Body of pancreas (tissue), 4 donors: ENCODE measurements at regions not wholly inside any gene's neighbourhood (a gene's known extent, or its start where the extent isn't known, plus 50 kb on each side); places are given as distances from the start of the nearest gene placed in this dataset.

ENCODE experiments used
- ATAC-seq: fragments of 150-250 bp; one replicate; pipeline ENCODE4 v1.9.1; 2016
- DNase-seq, 4 donors: peaks; one replicate each; pipeline ENCODE4 v3.0.0-alpha.2; 2019
- H3K27ac ChIP-seq, 4 donors: fragments of 200-600 bp; sonication (generic); 1 replicate in 3 of 4; 2 replicates in 1 of 4; pipeline versions ENCODE4 v1.5.1 to v1.6.1; 2016 to 2019; ENCODE audit warnings: mild to moderate bottlenecking in 1 of 4, mixed read lengths in 1 of 4, moderate library complexity in 1 of 4
- H3K27me3 ChIP-seq, 2 donors: fragments of 200-600 bp; sonication (generic); one replicate each; pipeline ENCODE4 v1.6.0; 2016; ENCODE audit warnings: mild to moderate bottlenecking in 1 of 2
- H3K36me3 ChIP-seq, 2 donors: fragments of 200-600 bp; sonication (generic); replicated peaks in 1 of 2; 2 replicates each; pipeline ENCODE4 v1.5.1; 2016; ENCODE audit warnings: low read depth in 2 of 2; ENCODE audit not compliant: insufficient read depth in 1 of 2
- H3K4me1 ChIP-seq: fragments of 200-600 bp; sonication (generic); one replicate; pipeline ENCODE4 v1.6.0; 2016
- H3K4me3 ChIP-seq, 2 donors: fragments of 200-600 bp; sonication (generic); 1 replicate in 1 of 2; 2 replicates in 1 of 2; pipeline ENCODE4 v1.5.1; 2016 to 2019
- H3K9me3 ChIP-seq, 3 donors: fragments of 200-600 bp; sonication (generic); 1 replicate in 2 of 3; 2 replicates in 1 of 3; pipeline ENCODE4 v1.5.1; 2016
- CTCF ChIP-seq, 7 experiments: fragments of 450-650 bp in 4 of 7; fragments of 200-600 bp in 3 of 7; sonication (generic) in 3 of 7; IDR thresholded peaks; one replicate each; pipeline ENCODE4 v1.5.1; 2016 to 2019; ENCODE audit warnings: antibody characterized with exemption in 7 of 7
- POLR2A ChIP-seq, 3 donors: fragments of 450-650 bp; IDR thresholded peaks; one replicate each; pipeline ENCODE4 v1.6.1; 2016; ENCODE audit warnings: antibody characterized with exemption in 3 of 3, mild to moderate bottlenecking in 2 of 3
- WGBS, 2 donors: methylation state at CpG; one replicate each; pipeline ENCODE4 v1.1.5; 2017; 5-methylcytosine and 5-hydroxymethylcytosine counted together
- intact Hi-C: fragments of 100-400 bp; cut with DNase I; formaldehyde crosslinking; loops from one replicate; pipeline ENCODE4 v1.15.1; 2023

DNA sequence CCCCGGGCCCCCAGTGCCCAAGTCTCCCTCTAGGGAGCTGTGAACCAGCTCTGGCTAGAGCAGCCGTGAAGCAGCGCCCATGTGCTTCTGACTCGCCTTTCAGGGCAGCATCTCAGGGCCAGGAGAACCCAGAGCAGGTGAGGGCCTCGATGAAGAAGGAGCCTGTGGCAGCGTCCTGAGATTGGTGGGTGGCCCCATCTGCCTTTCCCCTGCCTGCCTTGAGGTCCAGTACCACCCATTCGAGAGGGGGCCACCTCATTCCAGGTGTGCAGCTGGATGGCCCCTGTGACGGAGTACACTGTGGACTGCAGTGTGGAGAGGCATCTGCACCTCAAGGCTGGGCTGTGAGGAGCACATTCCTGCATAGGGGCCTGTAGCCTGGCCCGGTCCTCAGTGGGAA, 167.3 kb upstream of the ZNF267 start:
- WGBS, 2 donors, result 92 to 94% methylated on average over 6 to 8 of the region's 9 CpGs
- Histone ChIP-seq H3K27ac (no peak overlapping the region), H3K4me1 (peaks cover 16% of the 10 kb centered on the region), H3K4me3 (no peak overlapping the region), H3K27me3 (no peaks in the 10 kb centered on the region), H3K9me3 (no peaks in the 10 kb centered on the region), H3K36me3 (peaks cover 0 to 16% of the 10 kb centered on the region in 2 donors)
- intact Hi-C loops, result loop anchor here (10.0 kb wide), 1 partner anchor 212 kb away; no protein-coding TSS in a partner anchor
- ATAC-seq, result no peak
- no peak for TF ChIP-seq POLR2A (IDR thresholded peaks at IDR 0.05)
- TF ChIP-seq CTCF (IDR thresholded peaks at IDR 0.05), result no peak
- DNase-seq, result no peak

DNA sequence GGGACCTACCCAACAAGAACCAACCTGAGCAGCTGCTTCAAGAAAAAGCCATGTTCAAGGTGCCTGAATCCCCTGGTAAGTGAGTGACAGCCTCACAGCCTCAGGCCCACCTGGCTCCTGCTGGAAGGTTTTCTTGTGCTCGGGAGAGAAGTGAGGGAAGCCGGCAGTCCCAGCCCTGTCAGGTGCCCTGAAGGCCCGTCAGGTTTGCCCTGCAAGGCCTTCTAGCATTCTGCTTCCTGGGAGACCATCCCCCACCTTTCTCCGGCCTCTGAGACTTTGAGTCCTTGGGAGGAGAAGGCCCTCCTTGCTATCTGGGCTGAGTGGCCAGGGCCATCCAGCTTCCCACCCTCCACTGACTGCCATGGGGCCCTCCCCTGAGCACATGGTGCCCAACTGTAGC, 166.7 kb upstream of the ZNF267 start:
- no peaks in the 10 kb centered on the region for H3K27me3 ChIP-seq
- intact Hi-C loops, result loop anchor here (10.0 kb wide), 1 partner anchor 212 kb away; no protein-coding TSS in a partner anchor
- no peak overlapping the region for H3K27ac ChIP-seq
- DNase-seq, result no peak
- H3K4me1 ChIP-seq, result peaks cover 16% of the 10 kb centered on the region
- ATAC-seq, result no peak
- no peak for TF ChIP-seq POLR2A (IDR thresholded peaks at IDR 0.05)
- TF ChIP-seq CTCF (IDR thresholded peaks at IDR 0.05), result no peak
- no peaks in the 10 kb centered on the region for H3K9me3 ChIP-seq
- 91% methylated on average over 4 of the region's 4 CpGs; no CpG with 5 or more reads in 1 of the 2 donors for WGBS, 2 donors
- H3K36me3 ChIP-seq, result peaks cover 0 to 16% of the 10 kb centered on the region in 2 donors
- H3K4me3 ChIP-seq, result no peak overlapping the region

DNA sequence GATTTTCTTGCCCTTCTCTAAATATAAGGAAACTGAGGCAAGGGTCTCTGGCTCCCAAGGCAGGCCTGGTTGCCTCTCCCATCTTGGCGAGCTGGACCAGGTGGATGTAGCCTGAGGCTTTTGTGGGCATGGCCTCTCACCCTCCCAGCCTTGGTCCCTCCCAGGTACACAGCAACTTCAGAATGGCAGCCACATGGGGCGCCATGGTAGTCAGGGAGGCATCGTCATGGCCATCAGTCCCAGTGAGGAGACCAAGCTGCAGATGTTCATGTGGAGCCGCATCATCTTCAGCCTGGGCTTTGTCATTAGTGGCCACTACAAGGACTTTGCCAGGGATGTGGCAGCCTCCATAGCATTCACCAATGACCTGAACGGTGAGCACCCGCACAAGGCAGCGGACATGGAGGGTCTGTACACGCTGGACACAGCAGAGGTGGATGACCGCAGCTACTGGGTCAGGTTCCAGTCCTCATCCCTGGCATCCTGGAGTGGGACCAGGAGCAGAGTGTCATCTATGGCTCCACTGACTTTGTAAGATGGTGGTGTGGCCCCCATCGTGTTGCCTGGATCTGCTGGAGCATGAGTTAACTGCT, 165.8 kb upstream of the ZNF267 start:
- peaks cover 0 to 16% of the 10 kb centered on the region in 2 donors for H3K36me3 ChIP-seq

DNA sequence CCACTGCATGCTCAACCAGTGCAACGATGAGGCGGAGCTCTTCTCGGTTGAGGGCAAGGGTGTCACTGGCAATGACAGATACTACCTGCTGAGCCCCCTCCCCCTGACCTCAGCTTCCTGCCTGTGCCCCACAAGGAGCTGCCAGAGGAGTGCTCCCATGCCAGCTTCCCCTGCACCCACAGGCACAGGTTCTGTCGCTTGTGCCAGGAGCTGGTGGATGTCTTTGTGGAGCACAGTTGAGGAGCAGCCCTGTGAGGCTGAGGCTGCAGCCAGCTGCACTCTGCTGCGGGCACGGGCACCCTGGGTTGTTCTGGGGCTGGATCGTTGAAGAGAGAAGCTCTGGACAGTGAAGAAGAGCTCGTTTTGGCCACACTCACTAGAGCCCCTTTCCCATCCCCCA, 165.3 kb upstream of the ZNF267 start:
- intact Hi-C loops, result loop anchor here (10.0 kb wide), 1 partner anchor 214 kb away; no protein-coding TSS in a partner anchor
- ATAC-seq, result no peak
- WGBS, 2 donors, result 67 to 90% methylated on average over 3 to 8 of the region's 8 CpGs
- H3K36me3 ChIP-seq, result peaks cover 0 to 16% of the 10 kb centered on the region in 2 donors
- no peak for DNase-seq
- peaks cover 19% of the 10 kb centered on the region for H3K4me1 ChIP-seq
- TF ChIP-seq CTCF (IDR thresholded peaks at IDR 0.05) (no peak), POLR2A (IDR thresholded peaks at IDR 0.05) (no peak)
- no peaks in the 10 kb centered on the region for H3K27me3 ChIP-seq
- H3K9me3 ChIP-seq, result no peaks in the 10 kb centered on the region
- H3K4me3 ChIP-seq, result no peak overlapping the region
- H3K27ac ChIP-seq, result no peak overlapping the region

More for the DNA sequence above, 165.8 kb upstream of the ZNF267 start:
- intact Hi-C loops, result loop anchor here (10.0 kb wide), 1 partner anchor 213 kb away; no protein-coding TSS in a partner anchor
- Histone ChIP-seq H3K27me3 (no peaks in the 10 kb centered on the region), H3K4me1 (peaks cover 18% of the 10 kb centered on the region), H3K9me3 (no peaks in the 10 kb centered on the region), H3K4me3 (no peak overlapping the region), H3K27ac (no peak overlapping the region)
- TF ChIP-seq POLR2A (IDR thresholded peaks at IDR 0.05) (no peak), CTCF (IDR thresholded peaks at IDR 0.05) (no peak)
- no peak for ATAC-seq
- WGBS, 2 donors, result 96 to 98% methylated on average over 7 to 10 of the region's 10 CpGs
- no peak for DNase-seq

GRCh38 chr16:31709181-31709580, 164.4 kb upstream of the ZNF267 start:
- ATAC-seq, result no peak
- no peak for TF ChIP-seq POLR2A (IDR thresholded peaks at IDR 0.05)
- TF ChIP-seq CTCF (IDR thresholded peaks at IDR 0.05), result no peak
- H3K9me3 ChIP-seq, result no peaks in the 10 kb centered on the region
- peaks cover 0 to 14% of the 10 kb centered on the region in 2 donors for H3K36me3 ChIP-seq
- no peak for DNase-seq
- no peaks in the 10 kb centered on the region for H3K27me3 ChIP-seq
- H3K4me1 ChIP-seq, result peaks cover 21% of the 10 kb centered on the region
- no peak overlapping the region for H3K27ac ChIP-seq
- intact Hi-C loops, result loop anchor here (10.0 kb wide), 1 partner anchor 214 kb away; no protein-coding TSS in a partner anchor
- WGBS, 2 donors, result 90 to 95% methylated on average over 6 to 9 of the region's 9 CpGs
- H3K4me3 ChIP-seq, result no peak overlapping the region
